HG02588 (cell line): ENCODE measurements at regions not wholly inside any gene's neighbourhood (a gene's known extent, or its start where the extent isn't known, plus 50 kb on each side); places are given as distances from the start of the nearest gene placed in this dataset.

Experiments used
- ATAC-seq: cut with Tn5 transposase; IDR thresholded peaks from one replicate; pipeline ENCODE4 v1.9.1; 2021; ENCODE audit warnings: mild to moderate bottlenecking, moderate library complexity; ENCODE audit not compliant: unreplicated experiment

GRCh38 chr20:40108321-40108720 lies 580.7 kb downstream of the MAFB start:
- no peak for ATAC-seq

GRCh38 chr20:40104959-40105358 lies 584.1 kb downstream of the MAFB start:
- no peak for ATAC-seq

- ATAC-seq = no peak
These were observed 585.6 kb downstream of the MAFB start for GRCh38 chr20:40103420-40103819.

GRCh38 chr20:40101560-40101959 lies 587.5 kb downstream of the MAFB start:
- ATAC-seq = no peak

- ATAC-seq = no peak
These were observed 588.8 kb downstream of the MAFB start for GRCh38 chr20:40100261-40100660.

GRCh38 chr20:40090236-40090635 lies 598.8 kb downstream of the MAFB start:
- no peak for ATAC-seq

- no peak for ATAC-seq
These were observed 601.5 kb downstream of the MAFB start for GRCh38 chr20:40087496-40087895.

GRCh38 chr20:40085513-40085912 lies 603.5 kb downstream of the MAFB start:
- no peak for ATAC-seq

- ATAC-seq = no peak
These were observed 606.6 kb downstream of the MAFB start for GRCh38 chr20:40082436-40082835.

GRCh38 chr20:40081653-40082052 lies 607.4 kb downstream of the MAFB start:
- ATAC-seq = no peak

GRCh38 chr20:40080041-40080652 lies 608.9 kb downstream of the MAFB start:
- no peak for ATAC-seq

- no peak for ATAC-seq
These were observed 615.4 kb downstream of the MAFB start for GRCh38 chr20:40073535-40074111.

GRCh38 chr20:40072907-40073306 lies 616.1 kb downstream of the MAFB start:
- no peak for ATAC-seq

GRCh38 chr20:40056171-40056570 lies 632.9 kb downstream of the MAFB start:
- no peak for ATAC-seq

- ATAC-seq = no peak
These were observed 633.3 kb downstream of the MAFB start for GRCh38 chr20:40055711-40056110.

- no peak for ATAC-seq
These were observed 634.7 kb downstream of the MAFB start for GRCh38 chr20:40054311-40054710.

GRCh38 chr20:40050596-40050995 lies 638.4 kb downstream of the MAFB start:
- no peak for ATAC-seq

- ATAC-seq = no peak
These were observed 639.2 kb downstream of the MAFB start for GRCh38 chr20:40049854-40050253.

GRCh38 chr20:40046703-40047102 lies 642.3 kb downstream of the MAFB start:
- ATAC-seq = no peak

GRCh38 chr20:40037511-40037910 lies 651.5 kb downstream of the MAFB start:
- ATAC-seq = no peak

GRCh38 chr20:40029589-40029988 lies 659.4 kb downstream of the MAFB start:
- ATAC-seq = no peak

GRCh38 chr20:40019510-40019909 lies 669.5 kb downstream of the MAFB start:
- ATAC-seq = no peak

GRCh38 chr20:40017765-40018164 lies 671.3 kb downstream of the MAFB start:
- ATAC-seq = no peak
